CD4-positive, alpha-beta T cell (primary cell): ENCODE measurements at regions not wholly inside any gene's neighbourhood (a gene's known extent, or its start where the extent isn't known, plus 50 kb on each side); places are given as distances from the start of the nearest gene placed in this dataset.

Source experiments
- ATAC-seq: fragments of 200-7000 bp; cut with Tn5 transposase; one replicate; pipeline ENCODE4 v1.10.0; 2022; ENCODE audit warnings: mild to moderate bottlenecking; ENCODE audit not compliant: poor library complexity
- CTCF ChIA-PET: fragments of 350-600 bp; sonication (Branson Sonifier 250); formaldehyde crosslinking; loops from one replicate; lab custom pipeline; 2021; ENCODE audit warnings: antibody characterized with exemption, inconsistent platforms; lab: Charles Lee
- POLR2A ChIA-PET: fragments of 350-600 bp; sonication (Branson Sonifier 250); formaldehyde crosslinking; loops from one replicate; lab custom pipeline; 2021; ENCODE audit warnings: antibody characterized with exemption, inconsistent platforms; lab: Charles Lee
- DNase-seq, 14 experiments: peaks; one replicate each; pipeline ENCODE4 v3.0.0-alpha.2; 2013 to 2020; ENCODE audit warnings: mixed read lengths in 2 of 14
- H3K27ac ChIP-seq, 2 donors: one replicate each; pipeline versions ENCODE4 v1.5.1 to v1.7.0; 2013; ENCODE audit warnings: low read length in 2 of 2, low read depth in 1 of 2, mild to moderate bottlenecking in 1 of 2
- H3K27me3 ChIP-seq, 2 experiments: 1 replicate in 1 of 2; 2 replicates in 1 of 2; pipeline versions ENCODE4 v1.6.1 to v1.7.0; 2013; ENCODE audit warnings: low read length in 2 of 2, control low read depth in 1 of 2, mild to moderate bottlenecking in 1 of 2, moderate library complexity in 1 of 2; ENCODE audit not compliant: insufficient read depth in 2 of 2, control insufficient read depth in 1 of 2
- H3K36me3 ChIP-seq: one replicate; pipeline ENCODE4 v1.6.1; 2013; ENCODE audit warnings: low read length, control low read depth; ENCODE audit not compliant: insufficient read depth
- H3K4me1 ChIP-seq: one replicate; pipeline ENCODE4 v1.6.1; 2013; ENCODE audit warnings: low read length, control low read depth; ENCODE audit not compliant: insufficient read depth
- H3K4me3 ChIP-seq: one replicate; pipeline ENCODE4 v1.5.1; 2013; ENCODE audit warnings: mild to moderate bottlenecking, low read length, moderate library complexity
- H3K9me3 ChIP-seq, 2 experiments: 1 replicate in 1 of 2; 2 replicates in 1 of 2; pipeline versions ENCODE4 v1.6.1 to v1.7.0; 2013; ENCODE audit warnings: low read length in 2 of 2, mild to moderate bottlenecking in 2 of 2, control low read depth in 1 of 2, moderate library complexity in 1 of 2; ENCODE audit not compliant: control insufficient read depth in 1 of 2, insufficient read depth in 1 of 2
- H3K27ac Mint-ChIP-seq: one replicate; pipeline ENCODE4 v1.8.0; 2020; ENCODE audit warnings: mixed read lengths
- H3K27me3 Mint-ChIP-seq: one replicate; pipeline ENCODE4 v1.8.0; 2021; ENCODE audit warnings: mixed read lengths
- H3K36me3 Mint-ChIP-seq: one replicate; pipeline ENCODE4 v1.8.0; 2021; ENCODE audit warnings: low read depth, mixed read lengths
- H3K4me1 Mint-ChIP-seq: one replicate; pipeline ENCODE4 v1.8.0; 2021; ENCODE audit warnings: low read depth, mixed read lengths
- H3K4me3 Mint-ChIP-seq: one replicate; pipeline ENCODE4 v1.8.0; 2020; ENCODE audit warnings: mild to moderate bottlenecking, mixed read lengths
- H3K9me3 Mint-ChIP-seq: one replicate; pipeline ENCODE4 v1.8.0; 2020; ENCODE audit warnings: mixed read lengths
- CTCF ChIP-seq: fragments of 200-600 bp; IDR thresholded peaks from one replicate; pipeline ENCODE4 v1.8.0; 2022; ENCODE audit warnings: antibody characterized with exemption, mild to moderate bottlenecking
- intact Hi-C, 2 experiments: fragments of 100-400 bp; cut with DNase I in 1 of 2; cut with micrococcal nuclease in 1 of 2; formaldehyde crosslinking; loops; one replicate each; pipeline versions ENCODE4 v1.15.1 to v1.9.0; 2023 to 2025; cut with DNase I, micrococcal nuclease

- no peaks in the 10 kb centered on the region for H3K36me3 Mint-ChIP-seq
- no peak overlapping the region for H3K4me3 Mint-ChIP-seq
- no peak for TF ChIP-seq CTCF
- CTCF ChIA-PET, result no interaction called here
- Histone ChIP-seq H3K4me1 (no peaks in the 10 kb centered on the region), H3K9me3 (peaks cover 0 to 6% of the 10 kb centered on the region in 2 experiments), H3K27me3 (no peaks in the 10 kb centered on the region), H3K4me3 (no peak overlapping the region), H3K27ac (no peak overlapping the region), H3K36me3 (no peaks in the 10 kb centered on the region)
- H3K4me1 Mint-ChIP-seq, result no peaks in the 10 kb centered on the region
- no peaks in the 10 kb centered on the region for H3K27me3 Mint-ChIP-seq
- intact Hi-C loops, result no loop called here
- no peak for ATAC-seq
- H3K27ac Mint-ChIP-seq, result no peak overlapping the region
- H3K9me3 Mint-ChIP-seq, result no peaks in the 10 kb centered on the region
- no peak for DNase-seq
- POLR2A ChIA-PET, result no interaction called here
These were observed 592.4 kb downstream of the RFPL4B start for GRCh38 chr6:112939563-112939962.

- Histone ChIP-seq H3K27me3 (no peaks in the 10 kb centered on the region), H3K4me3 (no peak overlapping the region), H3K9me3 (peaks cover 0 to 7% of the 10 kb centered on the region in 2 experiments), H3K4me1 (no peaks in the 10 kb centered on the region), H3K36me3 (no peaks in the 10 kb centered on the region), H3K27ac (no peak overlapping the region)
- intact Hi-C loops, result no loop called here
- Mint-ChIP-seq H3K4me1 (no peaks in the 10 kb centered on the region), H3K9me3 (no peaks in the 10 kb centered on the region), H3K27ac (no peak overlapping the region), H3K4me3 (no peak overlapping the region), H3K36me3 (no peaks in the 10 kb centered on the region), H3K27me3 (no peaks in the 10 kb centered on the region)
- ATAC-seq (no peak), DNase-seq (no peak)
- no peak for TF ChIP-seq CTCF
- CTCF ChIA-PET, result no interaction called here
- POLR2A ChIA-PET, result no interaction called here
These were observed 594.5 kb downstream of the RFPL4B start for GRCh38 chr6:112941613-112942012.

- Mint-ChIP-seq H3K4me3 (no peak overlapping the region), H3K36me3 (no peaks in the 10 kb centered on the region), H3K9me3 (no peaks in the 10 kb centered on the region), H3K27me3 (no peaks in the 10 kb centered on the region), H3K4me1 (no peaks in the 10 kb centered on the region), H3K27ac (no peak overlapping the region)
- no peaks in the 10 kb centered on the region for H3K4me1 ChIP-seq
- H3K9me3 ChIP-seq, result peaks cover 0 to 8% of the 10 kb centered on the region in 2 experiments
- DNase-seq, result no peak
- no peaks in the 10 kb centered on the region for H3K27me3 ChIP-seq
- ChIA-PET CTCF (no interaction called here), POLR2A (no interaction called here)
- no peak overlapping the region for H3K27ac ChIP-seq
- intact Hi-C loops, result no loop called here
- H3K36me3 ChIP-seq, result no peaks in the 10 kb centered on the region
- no peak overlapping the region for H3K4me3 ChIP-seq
- TF ChIP-seq CTCF, result no peak
- no peak for ATAC-seq
These were observed 598.9 kb downstream of the RFPL4B start for GRCh38 chr6:112946051-112946450.
